Transverse colon (tissue), 4 donors: ENCODE measurements at regions not wholly inside any gene's neighbourhood (a gene's known extent, or its start where the extent isn't known, plus 50 kb on each side); places are given as distances from the start of the nearest gene placed in this dataset.

Experiments used
- EP300 ChIP-seq: sonication (generic); formaldehyde crosslinking; IDR thresholded peaks from one replicate; pipeline ENCODE4 v1.6.1; 2017; ENCODE audit warnings: antibody characterized with exemption, low read depth
- POLR2AphosphoS5 ChIP-seq, 3 donors: sonication (generic); formaldehyde crosslinking; IDR thresholded peaks; one replicate each; pipeline ENCODE4 v1.6.1; 2016; ENCODE audit warnings: antibody characterized with exemption in 3 of 3
- TF ChIP-seq, protein P1 (sequence below), 5 experiments: fragments of 200-600 bp in 3 of 5; fragments of 450-650 bp in 2 of 5; sonication (generic) in 3 of 5; IDR thresholded peaks; 1 replicate in 2 of 5; 2 replicates in 3 of 5; pipeline ENCODE4 v1.5.1; 2016 to 2017; ENCODE audit warnings: antibody characterized with exemption in 5 of 5, inconsistent platforms in 3 of 5, mild to moderate bottlenecking in 2 of 5, moderate library complexity in 1 of 5

DNA sequence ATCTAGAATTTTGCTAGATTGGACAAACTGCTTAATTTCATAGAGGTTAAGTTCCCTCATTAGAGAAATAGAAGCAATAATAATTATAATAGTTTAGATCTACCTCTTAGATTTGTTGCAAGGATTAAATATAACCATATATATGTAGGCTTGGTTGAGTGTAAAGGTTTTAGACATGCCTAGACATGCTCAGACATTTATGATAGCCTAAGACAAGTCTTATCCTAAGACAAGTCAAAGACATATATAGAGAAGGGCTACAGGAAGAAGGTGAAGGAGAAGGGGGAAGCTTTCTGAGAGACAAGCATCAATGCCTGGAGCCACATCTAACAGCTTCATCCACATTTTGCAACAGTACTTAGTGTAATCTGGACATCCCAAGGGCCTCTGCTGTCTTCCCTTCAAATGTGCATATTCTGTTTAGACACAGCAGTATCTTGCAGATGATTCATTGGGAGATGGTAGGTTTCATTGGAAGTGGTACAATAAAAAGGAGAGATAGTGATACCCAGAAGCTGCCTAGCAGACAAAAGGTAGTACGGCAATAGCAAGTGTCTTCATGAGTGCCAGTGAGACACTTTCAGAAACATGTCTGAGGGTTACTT, 146.5 kb downstream of the HGF start:
- TF ChIP-seq, protein P1, sequence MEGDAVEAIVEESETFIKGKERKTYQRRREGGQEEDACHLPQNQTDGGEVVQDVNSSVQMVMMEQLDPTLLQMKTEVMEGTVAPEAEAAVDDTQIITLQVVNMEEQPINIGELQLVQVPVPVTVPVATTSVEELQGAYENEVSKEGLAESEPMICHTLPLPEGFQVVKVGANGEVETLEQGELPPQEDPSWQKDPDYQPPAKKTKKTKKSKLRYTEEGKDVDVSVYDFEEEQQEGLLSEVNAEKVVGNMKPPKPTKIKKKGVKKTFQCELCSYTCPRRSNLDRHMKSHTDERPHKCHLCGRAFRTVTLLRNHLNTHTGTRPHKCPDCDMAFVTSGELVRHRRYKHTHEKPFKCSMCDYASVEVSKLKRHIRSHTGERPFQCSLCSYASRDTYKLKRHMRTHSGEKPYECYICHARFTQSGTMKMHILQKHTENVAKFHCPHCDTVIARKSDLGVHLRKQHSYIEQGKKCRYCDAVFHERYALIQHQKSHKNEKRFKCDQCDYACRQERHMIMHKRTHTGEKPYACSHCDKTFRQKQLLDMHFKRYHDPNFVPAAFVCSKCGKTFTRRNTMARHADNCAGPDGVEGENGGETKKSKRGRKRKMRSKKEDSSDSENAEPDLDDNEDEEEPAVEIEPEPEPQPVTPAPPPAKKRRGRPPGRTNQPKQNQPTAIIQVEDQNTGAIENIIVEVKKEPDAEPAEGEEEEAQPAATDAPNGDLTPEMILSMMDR (IDR thresholded peaks at IDR 0.05), result no peak
- no peak for TF ChIP-seq POLR2AphosphoS5 (IDR thresholded peaks at IDR 0.05)
- TF ChIP-seq EP300, result no peak
